Stimulated activated CD4-positive, alpha-beta T cell treated with anti-CD3 and anti-CD28 coated beads, Interleukin-15, amount 100 ng/mL, for 48 hours (primary cell): ENCODE measurements at regions not wholly inside any gene's neighbourhood (a gene's known extent, or its start where the extent isn't known, plus 50 kb on each side); places are given as distances from the start of the nearest gene placed in this dataset.
A peak's percentile ranks its signal among the peaks of the same experiment; 100 is the strongest.

Source experiments
- DNase-seq, 2 donors: peaks; one replicate each; pipeline ENCODE4 v3.0.0-alpha.2; 2020; ENCODE audit warnings: low read depth in 2 of 2

GRCh38 chr5:107263387-107264018 lies 407.2 kb downstream of the EFNA5 start:
- no peak for DNase-seq

- no peak for DNase-seq
Observed at GRCh38 chr5:107257885-107258520, 412.7 kb downstream of the EFNA5 start.

- no peak for DNase-seq
Observed at GRCh38 chr5:107254902-107255234, 415.9 kb downstream of the EFNA5 start.

GRCh38 chr5:107254214-107254901 lies 416.4 kb downstream of the EFNA5 start:
- no peak for DNase-seq

- DNase-seq, result no peak
Observed at GRCh38 chr5:107253246-107253645, 417.5 kb downstream of the EFNA5 start.

GRCh38 chr5:107251151-107251550 lies 419.6 kb downstream of the EFNA5 start:
- no peak for DNase-seq

- DNase-seq, result peak in 1 of 2 donors; percentile 24
Observed at GRCh38 chr5:107248066-107248695, 422.6 kb downstream of the EFNA5 start.

- no peak for DNase-seq
Observed at GRCh38 chr5:107247427-107247826, 423.3 kb downstream of the EFNA5 start.

- no peak for DNase-seq
Observed at GRCh38 chr5:107243220-107243579, 427.5 kb downstream of the EFNA5 start.

GRCh38 chr5:107242411-107243219 lies 428.1 kb downstream of the EFNA5 start:
- DNase-seq, result no peak

- DNase-seq, result no peak
Observed at GRCh38 chr5:107241841-107242240, 428.9 kb downstream of the EFNA5 start.

GRCh38 chr5:107235167-107235566 lies 435.6 kb downstream of the EFNA5 start:
- no peak for DNase-seq

GRCh38 chr5:107232788-107233187 lies 437.9 kb downstream of the EFNA5 start:
- DNase-seq, result no peak

GRCh38 chr5:107232293-107232692 lies 438.4 kb downstream of the EFNA5 start:
- DNase-seq, result no peak

- DNase-seq, result no peak
Observed at GRCh38 chr5:107231191-107231590, 439.5 kb downstream of the EFNA5 start.

GRCh38 chr5:107230367-107230766 lies 440.4 kb downstream of the EFNA5 start:
- DNase-seq, result no peak

GRCh38 chr5:107228226-107228625 lies 442.5 kb downstream of the EFNA5 start:
- DNase-seq, result no peak

- DNase-seq, result no peak
Observed at GRCh38 chr5:107224272-107224671, 446.5 kb downstream of the EFNA5 start.

GRCh38 chr5:107223066-107223465 lies 447.7 kb downstream of the EFNA5 start:
- no peak for DNase-seq

GRCh38 chr5:107219993-107220392 lies 450.7 kb downstream of the EFNA5 start:
- DNase-seq, result no peak

GRCh38 chr5:107218457-107219193 lies 452.1 kb downstream of the EFNA5 start:
- no peak for DNase-seq
